OCI-LY7 (cell line): ENCODE measurements at regions not wholly inside any gene's neighbourhood (a gene's known extent, or its start where the extent isn't known, plus 50 kb on each side); places are given as distances from the start of the nearest gene placed in this dataset.

ENCODE experiments used
- BruUV-seq: library from RNA; stranded (reverse); fragments of 400-500 nt; replicated peaks from 2 replicates; lab custom pipeline; 2021; lab: Mats Ljungman, UMichigan
- CTCF ChIA-PET: fragments of 300-600 bp; sonication (Branson Sonifier 250); formaldehyde crosslinking; loops from one replicate; lab custom pipeline; 2022; ENCODE audit warnings: antibody characterized with exemption; ENCODE audit not compliant: unreplicated experiment; lab: Charles Lee
- POLR2A ChIA-PET: fragments of 300-600 bp; sonication (Branson Sonifier 250); formaldehyde crosslinking; loops from one replicate; lab custom pipeline; 2022; ENCODE audit warnings: antibody characterized with exemption; lab: Charles Lee
- DNase-seq: peaks from one replicate; pipeline ENCODE4 v3.0.0-alpha.2; 2015; ENCODE audit warnings: low spot score
- H2AFZ ChIP-seq: fragments of 200-600 bp; sonication (generic), shearing (Covaris generic); 2 replicates; pipeline ENCODE4 v1.6.1; 2014; ENCODE audit warnings: mild to moderate bottlenecking, antibody characterized with exemption, low read length, moderate library complexity
- H3K27ac ChIP-seq: fragments of 200-600 bp; sonication (generic); 2 replicates; pipeline ENCODE4 v1.5.1; 2014; ENCODE audit warnings: mixed run types, low read depth, mild to moderate bottlenecking, moderate library complexity, low read length, inconsistent platforms; ENCODE audit not compliant: poor library complexity, severe bottlenecking
- H3K36me3 ChIP-seq: fragments of 200-600 bp; sonication (generic); 2 replicates; pipeline ENCODE4 v1.6.1; 2014; ENCODE audit warnings: mild to moderate bottlenecking, antibody characterized with exemption, low read length, moderate library complexity, mixed read lengths; ENCODE audit not compliant: insufficient read depth
- H3K4me1 ChIP-seq: fragments of 200-600 bp; sonication (generic); 2 replicates; pipeline ENCODE4 v1.5.1; 2014; ENCODE audit warnings: mild to moderate bottlenecking, low read length; ENCODE audit not compliant: insufficient read depth, poor library complexity, severe bottlenecking
- H3K4me2 ChIP-seq: fragments of 200-600 bp; sonication (generic); 2 replicates; pipeline ENCODE4 v1.6.1; 2014; ENCODE audit warnings: mild to moderate bottlenecking, low read length
- H3K4me3 ChIP-seq: fragments of 200-600 bp; sonication (generic); 2 replicates; pipeline ENCODE4 v1.5.1; 2014; ENCODE audit warnings: mild to moderate bottlenecking, low read depth, low read length; ENCODE audit not compliant: poor library complexity, severe bottlenecking
- H3K79me2 ChIP-seq: fragments of 200-600 bp; sonication (generic); 2 replicates; pipeline ENCODE4 v1.6.1; 2016; ENCODE audit warnings: low read depth, mild to moderate bottlenecking, low read length, moderate library complexity, mixed read lengths; ENCODE audit not compliant: insufficient read depth
- H3K9me2 ChIP-seq: fragments of 200-600 bp; sonication (generic); 2 replicates; pipeline ENCODE4 v1.6.1; 2016; ENCODE audit warnings: mild to moderate bottlenecking, low read length, mixed read lengths; ENCODE audit not compliant: insufficient read depth
- H3K9me3 ChIP-seq: fragments of 200-600 bp; sonication (generic); 2 replicates; pipeline ENCODE4 v1.6.1; 2014; ENCODE audit warnings: mild to moderate bottlenecking, mixed run types, low read length, mixed read lengths
- H4K20me1 ChIP-seq: fragments of 200-600 bp; sonication (generic); 2 replicates; pipeline ENCODE4 v1.6.1; 2014; ENCODE audit warnings: mild to moderate bottlenecking, antibody characterized with exemption, low read length, moderate library complexity, mixed read lengths; ENCODE audit not compliant: insufficient read depth
- EZH2phosphoT487 ChIP-seq: fragments of 200-600 bp; sonication (generic); IDR thresholded peaks from 2 replicates; pipeline ENCODE4 v1.6.1; 2018; ENCODE audit warnings: low read depth, borderline replicate concordance, mild to moderate bottlenecking, mixed run types, antibody characterized with exemption, low read length, moderate library complexity, mixed read lengths
- intact Hi-C: fragments of 100-400 bp; cut with micrococcal nuclease; formaldehyde crosslinking; loops from one replicate; pipeline ENCODE4 v1.10.0; 2022; ENCODE audit not compliant: unreplicated experiment
- TF ChIP-seq, protein P1 (sequence below): fragments of 200-600 bp; sonication (generic); conservative IDR thresholded peaks from 2 replicates; pipeline ENCODE4 v1.5.1; 2014; ENCODE audit warnings: mild to moderate bottlenecking, antibody characterized with exemption, low read length, moderate library complexity, mixed read lengths

- intact Hi-C loops: loop anchor here (5.0 kb wide), 1 partner anchor 459 kb away; no protein-coding TSS in a partner anchor
- H3K79me2 ChIP-seq: no peaks in the 10 kb centered on the region
- ChIA-PET CTCF (no interaction called here), POLR2A (interaction anchor here (0.9 kb wide), 1 partner anchor 14 kb away, joined by 3 read pairs; no protein-coding TSS in a partner anchor)
- no TSS peak for BruUV-seq
- DNase-seq: peak; percentile 24
- H3K4me2 ChIP-seq: no peak overlapping the region
- no peaks in the 10 kb centered on the region for H3K36me3 ChIP-seq
- H3K4me1 ChIP-seq: no peaks in the 10 kb centered on the region
- H3K9me2 ChIP-seq: no peaks in the 10 kb centered on the region
- no peaks in the 10 kb centered on the region for H4K20me1 ChIP-seq
- no peak overlapping the region for H3K27ac ChIP-seq
- no peak overlapping the region for H3K4me3 ChIP-seq
- no peak overlapping the region for H2AFZ ChIP-seq
- TF ChIP-seq, protein P1, sequence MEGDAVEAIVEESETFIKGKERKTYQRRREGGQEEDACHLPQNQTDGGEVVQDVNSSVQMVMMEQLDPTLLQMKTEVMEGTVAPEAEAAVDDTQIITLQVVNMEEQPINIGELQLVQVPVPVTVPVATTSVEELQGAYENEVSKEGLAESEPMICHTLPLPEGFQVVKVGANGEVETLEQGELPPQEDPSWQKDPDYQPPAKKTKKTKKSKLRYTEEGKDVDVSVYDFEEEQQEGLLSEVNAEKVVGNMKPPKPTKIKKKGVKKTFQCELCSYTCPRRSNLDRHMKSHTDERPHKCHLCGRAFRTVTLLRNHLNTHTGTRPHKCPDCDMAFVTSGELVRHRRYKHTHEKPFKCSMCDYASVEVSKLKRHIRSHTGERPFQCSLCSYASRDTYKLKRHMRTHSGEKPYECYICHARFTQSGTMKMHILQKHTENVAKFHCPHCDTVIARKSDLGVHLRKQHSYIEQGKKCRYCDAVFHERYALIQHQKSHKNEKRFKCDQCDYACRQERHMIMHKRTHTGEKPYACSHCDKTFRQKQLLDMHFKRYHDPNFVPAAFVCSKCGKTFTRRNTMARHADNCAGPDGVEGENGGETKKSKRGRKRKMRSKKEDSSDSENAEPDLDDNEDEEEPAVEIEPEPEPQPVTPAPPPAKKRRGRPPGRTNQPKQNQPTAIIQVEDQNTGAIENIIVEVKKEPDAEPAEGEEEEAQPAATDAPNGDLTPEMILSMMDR: peak; percentile 68
- TF ChIP-seq EZH2phosphoT487: no peak
- H3K9me3 ChIP-seq: no peaks in the 10 kb centered on the region
Measured at GRCh38 chr7:83271212-83272099, 108.8 kb upstream of the PCLO start.

- BruUV-seq: no TSS peak
- DNase-seq: no peak
- no peaks in the 10 kb centered on the region for H3K9me3 ChIP-seq
- H3K4me2 ChIP-seq: no peak overlapping the region
- intact Hi-C loops: loop anchor here (5.0 kb wide), 1 partner anchor 458 kb away; no protein-coding TSS in a partner anchor
- H3K36me3 ChIP-seq: no peaks in the 10 kb centered on the region
- no peaks in the 10 kb centered on the region for H4K20me1 ChIP-seq
- ChIA-PET CTCF (no interaction called here), POLR2A (interaction anchor here (0.9 kb wide), 1 partner anchor 15 kb away, joined by 3 read pairs; no protein-coding TSS in a partner anchor)
- no peak overlapping the region for H2AFZ ChIP-seq
- no peaks in the 10 kb centered on the region for H3K4me1 ChIP-seq
- H3K79me2 ChIP-seq: no peaks in the 10 kb centered on the region
- no peak overlapping the region for H3K4me3 ChIP-seq
- no peaks in the 10 kb centered on the region for H3K9me2 ChIP-seq
- H3K27ac ChIP-seq: no peak overlapping the region
- TF ChIP-seq, protein P1: no peak
- TF ChIP-seq EZH2phosphoT487: no peak
Measured at GRCh38 chr7:83270407-83270806, 107.7 kb upstream of the PCLO start.
